PC-3 (cell line): ENCODE measurements at regions not wholly inside any gene's neighbourhood (a gene's known extent, or its start where the extent isn't known, plus 50 kb on each side); places are given as distances from the start of the nearest gene placed in this dataset.

Source experiments
- ATAC-seq: fragments of 200-7000 bp; cut with Tn5 transposase; 2 replicates; pipeline ENCODE4 v1.9.1; 2020; ENCODE audit warnings: mild to moderate bottlenecking, moderate library complexity
- BruUV-seq: library from RNA; stranded (reverse); fragments of 400-500 nt; replicated peaks from 2 replicates; lab custom pipeline; 2021; lab: Mats Ljungman, UMichigan
- CTCF ChIA-PET: fragments of 300-600 bp; sonication (Branson Sonifier 250); formaldehyde crosslinking; loops from one replicate; lab custom pipeline; 2022; ENCODE audit warnings: antibody characterized with exemption; lab: Charles Lee
- POLR2A ChIA-PET: fragments of 300-600 bp; sonication (Branson Sonifier 250); formaldehyde crosslinking; loops from one replicate; lab custom pipeline; 2022; ENCODE audit warnings: antibody characterized with exemption; ENCODE audit not compliant: unreplicated experiment; lab: Charles Lee
- DNase-seq: peaks from one replicate; pipeline ENCODE4 v3.0.0-alpha.2; 2015
- H2AFZ ChIP-seq: fragments of 300-600 bp; sonication (generic); 2 replicates; pipeline ENCODE4 v1.6.0; 2016; ENCODE audit warnings: antibody characterized with exemption, low read length
- H3F3A ChIP-seq: fragments of 300-600 bp; sonication (generic); one replicate; pipeline ENCODE4 v1.6.0; 2017; ENCODE audit warnings: antibody characterized with exemption, low read length, control low read depth, mild to moderate bottlenecking; ENCODE audit not compliant: unreplicated experiment
- H3K27ac ChIP-seq: fragments of 300-600 bp; sonication (generic); 2 replicates; pipeline ENCODE4 v1.5.1; 2016; ENCODE audit warnings: mild to moderate bottlenecking, low read length
- H3K27me3 ChIP-seq: fragments of 300-600 bp; sonication (generic); 2 replicates; pipeline ENCODE4 v1.6.1; 2016; ENCODE audit warnings: low read length, mixed read lengths
- H3K36me3 ChIP-seq: fragments of 300-600 bp; sonication (generic); 2 replicates; pipeline ENCODE4 v1.6.1; 2016; ENCODE audit warnings: low read depth, mixed run types, low read length, mixed read lengths
- H3K4me1 ChIP-seq: fragments of 300-600 bp; sonication (generic); 2 replicates; pipeline ENCODE4 v1.5.1; 2016; ENCODE audit warnings: low read length; ENCODE audit not compliant: insufficient read depth
- H3K4me2 ChIP-seq: fragments of 300-600 bp; sonication (generic); 2 replicates; pipeline ENCODE4 v1.6.0; 2016; ENCODE audit warnings: low read length
- H3K4me3 ChIP-seq: fragments of 300-600 bp; sonication (generic); 2 replicates; pipeline ENCODE4 v1.5.1; 2016; ENCODE audit warnings: mild to moderate bottlenecking, low read length, mixed read lengths
- H3K79me2 ChIP-seq: fragments of 300-600 bp; sonication (generic); 2 replicates; pipeline ENCODE4 v1.6.1; 2017; ENCODE audit warnings: low read length, mixed read lengths
- H3K9ac ChIP-seq: fragments of 300-600 bp; sonication (generic); 2 replicates; pipeline ENCODE4 v1.6.0; 2016; ENCODE audit warnings: mild to moderate bottlenecking, low read length
- H3K9me2 ChIP-seq: fragments of 300-600 bp; sonication (generic); replicated peaks from 2 replicates; pipeline ENCODE4 v1.6.1; 2016; ENCODE audit warnings: mixed run types, low read length, mixed read lengths
- H3K9me3 ChIP-seq: fragments of 300-600 bp; sonication (generic); 2 replicates; pipeline ENCODE4 v1.6.1; 2016; ENCODE audit warnings: low read length, mixed read lengths
- H4K20me1 ChIP-seq: fragments of 300-600 bp; sonication (generic); 2 replicates; pipeline ENCODE4 v1.6.1; 2016; ENCODE audit warnings: low read length, mixed read lengths
- EZH2 ChIP-seq: fragments of 300-600 bp; sonication (generic); IDR thresholded peaks from one replicate; pipeline ENCODE4 v1.6.1; 2017; ENCODE audit warnings: antibody characterized with exemption, mild to moderate bottlenecking, low read length; ENCODE audit not compliant: unreplicated experiment
- EZH2phosphoT487 ChIP-seq: fragments of 300-600 bp; sonication (generic); IDR thresholded peaks from 2 replicates; pipeline ENCODE4 v1.6.1; 2018; ENCODE audit warnings: mild to moderate bottlenecking, antibody characterized with exemption, low read length, borderline replicate concordance
- intact Hi-C: fragments of 100-400 bp; cut with micrococcal nuclease; formaldehyde crosslinking; loops from 2 replicates; pipeline ENCODE4 v1.9.0; 2023
- TF ChIP-seq, protein P1 (sequence below): fragments of 300-600 bp; sonication (generic); conservative IDR thresholded peaks from 2 replicates; pipeline ENCODE4 v1.5.1; 2017; ENCODE audit warnings: antibody characterized with exemption, low read depth, mild to moderate bottlenecking, low read length

DNA sequence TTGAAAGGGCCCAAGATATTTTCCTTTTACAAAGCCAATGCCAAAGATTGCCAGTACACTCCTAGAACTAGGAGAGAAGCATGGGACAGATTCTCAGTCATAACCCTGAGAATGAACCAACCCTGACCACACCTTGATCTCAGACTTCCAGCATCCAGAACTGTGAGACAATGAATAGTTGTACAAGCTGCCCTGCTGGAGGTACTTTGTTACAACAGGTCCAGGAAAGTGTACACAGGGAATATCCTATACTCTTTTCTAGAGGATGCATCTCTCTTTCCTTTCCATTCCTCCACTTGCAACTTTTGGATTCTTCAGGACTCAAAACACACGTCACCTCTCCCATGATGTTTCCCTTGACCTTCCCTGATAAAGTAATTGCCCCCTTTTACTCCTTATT lies 325.7 kb downstream of the RFC3 start:
- Histone ChIP-seq H3K36me3 (no peaks in the 10 kb centered on the region), H3K79me2 (no peaks in the 10 kb centered on the region), H3K4me2 (no peak overlapping the region), H3K27me3 (no peaks in the 10 kb centered on the region), H3K4me3 (no peak overlapping the region), H3F3A (no peaks in the 10 kb centered on the region), H3K9me2 (no peaks in the 10 kb centered on the region), H4K20me1 (no peaks in the 10 kb centered on the region), H3K9ac (no peak overlapping the region), H3K27ac (no peak overlapping the region), H3K9me3 (no peaks in the 10 kb centered on the region), H3K4me1 (peaks cover 7% of the 10 kb centered on the region; the same call in 1 of the 2 replicates), H2AFZ (no peak overlapping the region)
- DNase-seq (no peak), ATAC-seq (no peak; the same call in 1 of the 2 replicates)
- no peak for TF ChIP-seq EZH2phosphoT487
- TF ChIP-seq, protein P1, sequence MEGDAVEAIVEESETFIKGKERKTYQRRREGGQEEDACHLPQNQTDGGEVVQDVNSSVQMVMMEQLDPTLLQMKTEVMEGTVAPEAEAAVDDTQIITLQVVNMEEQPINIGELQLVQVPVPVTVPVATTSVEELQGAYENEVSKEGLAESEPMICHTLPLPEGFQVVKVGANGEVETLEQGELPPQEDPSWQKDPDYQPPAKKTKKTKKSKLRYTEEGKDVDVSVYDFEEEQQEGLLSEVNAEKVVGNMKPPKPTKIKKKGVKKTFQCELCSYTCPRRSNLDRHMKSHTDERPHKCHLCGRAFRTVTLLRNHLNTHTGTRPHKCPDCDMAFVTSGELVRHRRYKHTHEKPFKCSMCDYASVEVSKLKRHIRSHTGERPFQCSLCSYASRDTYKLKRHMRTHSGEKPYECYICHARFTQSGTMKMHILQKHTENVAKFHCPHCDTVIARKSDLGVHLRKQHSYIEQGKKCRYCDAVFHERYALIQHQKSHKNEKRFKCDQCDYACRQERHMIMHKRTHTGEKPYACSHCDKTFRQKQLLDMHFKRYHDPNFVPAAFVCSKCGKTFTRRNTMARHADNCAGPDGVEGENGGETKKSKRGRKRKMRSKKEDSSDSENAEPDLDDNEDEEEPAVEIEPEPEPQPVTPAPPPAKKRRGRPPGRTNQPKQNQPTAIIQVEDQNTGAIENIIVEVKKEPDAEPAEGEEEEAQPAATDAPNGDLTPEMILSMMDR, result no peak; the same call in 1 of the 2 replicates
- intact Hi-C loops, result no loop called here
- ChIA-PET POLR2A (no interaction called here), CTCF (no interaction called here)
- no TSS peak for BruUV-seq

DNA sequence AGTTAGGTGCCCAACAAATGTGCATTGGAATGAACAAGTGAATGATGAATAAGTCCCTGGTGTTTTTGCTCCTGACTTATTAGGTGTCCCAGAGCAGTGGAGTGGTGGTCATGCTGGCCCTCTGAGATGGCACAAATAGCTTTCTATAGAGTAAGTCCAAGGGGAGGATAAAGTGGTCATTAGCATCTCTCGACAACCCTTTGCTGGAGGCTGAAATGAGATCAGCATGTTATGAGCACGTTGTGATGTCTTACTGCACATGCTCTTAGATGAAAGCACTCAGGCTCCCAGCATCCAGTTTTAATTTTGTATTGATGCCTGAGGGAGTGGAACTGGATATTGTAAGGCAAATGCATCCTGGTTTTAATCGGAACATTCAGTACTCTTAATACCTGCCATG lies 326.2 kb downstream of the RFC3 start:
- no peaks in the 10 kb centered on the region for H3K36me3 ChIP-seq
- DNase-seq, result no peak
- CTCF ChIA-PET, result no interaction called here

GRCh38 chr13:34145061-34145460 lies 327.1 kb downstream of the RFC3 start:
- no peak for DNase-seq
- intact Hi-C loops, result no loop called here
- no peaks in the 10 kb centered on the region for H3K36me3 ChIP-seq
- no peak overlapping the region for H3K4me2 ChIP-seq
- no peak for ATAC-seq
- no peak overlapping the region for H2AFZ ChIP-seq
- no peak overlapping the region for H3K27ac ChIP-seq
- BruUV-seq, result no TSS peak
- H3K27me3 ChIP-seq, result no peaks in the 10 kb centered on the region
- no peak overlapping the region for H3K9ac ChIP-seq
- no peak overlapping the region for H3K4me3 ChIP-seq
- no peaks in the 10 kb centered on the region for H3K9me3 ChIP-seq
- H3K4me1 ChIP-seq, result peaks cover 7% of the 10 kb centered on the region; the same call in 1 of the 2 replicates
- no peaks in the 10 kb centered on the region for H3K79me2 ChIP-seq
- no peak for TF ChIP-seq EZH2
- no peak for TF ChIP-seq EZH2phosphoT487
- H4K20me1 ChIP-seq, result no peaks in the 10 kb centered on the region
- ChIA-PET CTCF (no interaction called here), POLR2A (no interaction called here)
- H3F3A ChIP-seq, result no peaks in the 10 kb centered on the region
- H3K9me2 ChIP-seq, result no peaks in the 10 kb centered on the region

More for the DNA sequence above, 326.2 kb downstream of the RFC3 start:
- intact Hi-C loops, result no loop called here
- Histone ChIP-seq H3K4me3 (no peak overlapping the region), H3K27me3 (no peaks in the 10 kb centered on the region), H3K27ac (no peak overlapping the region), H4K20me1 (no peaks in the 10 kb centered on the region), H3K9ac (no peak overlapping the region), H3K9me3 (no peaks in the 10 kb centered on the region), H3K9me2 (no peaks in the 10 kb centered on the region), H3K4me1 (peaks cover 7% of the 10 kb centered on the region; the same call in 1 of the 2 replicates), H3F3A (no peaks in the 10 kb centered on the region), H3K79me2 (no peaks in the 10 kb centered on the region), H3K4me2 (no peak overlapping the region), H2AFZ (no peak overlapping the region)
- no peak for ATAC-seq
- BruUV-seq, result no TSS peak
- POLR2A ChIA-PET, result no interaction called here
- TF ChIP-seq EZH2, result no peak
- no peak for TF ChIP-seq EZH2phosphoT487
- TF ChIP-seq, protein P1, result no peak
